ENCODE measurements at regions not wholly inside any gene's neighbourhood (a gene's known extent, or its start where the extent isn't known, plus 50 kb on each side); places are given as distances from the start of the nearest gene placed in this dataset.

DNA sequence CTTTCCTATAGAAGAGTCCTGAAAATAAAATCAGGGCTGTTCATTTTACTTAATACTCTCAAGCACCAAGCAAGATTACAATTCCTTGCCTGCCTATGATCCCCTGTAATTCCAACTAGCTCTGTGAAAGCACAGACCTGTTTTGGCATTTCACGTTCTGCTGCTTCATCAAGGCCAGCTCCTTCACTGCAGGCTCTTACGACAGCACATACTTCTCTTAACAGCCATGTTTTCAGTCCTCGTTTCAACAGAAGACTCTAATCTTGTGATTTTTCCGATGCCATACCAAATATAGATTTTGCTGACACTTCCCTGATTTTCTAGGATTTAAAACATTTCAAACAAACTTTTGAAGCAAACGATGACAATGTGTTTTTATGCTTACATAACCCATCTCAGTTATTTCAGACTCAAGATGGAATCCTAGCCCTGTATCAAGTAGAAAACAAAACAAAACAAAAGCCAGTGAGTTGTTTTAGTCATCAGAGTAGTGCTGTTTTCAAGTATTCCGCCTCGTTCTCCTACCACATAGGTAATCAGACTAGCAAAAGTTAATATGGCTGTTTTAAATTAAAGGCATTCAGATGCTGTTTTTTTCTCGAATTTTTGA is 616.5 kb upstream of the CITED2 start:
- Mint-ChIP-seq H3K36me3 (ENCODE audit: low read depth) (peaks cover 8% of the 10 kb centered on the region), H3K4me3 (no peak overlapping the region), H3K27me3 (ENCODE audit: low read depth) (no peaks in the 10 kb centered on the region), H3K4me1 (peaks cover 14% of the 10 kb centered on the region), H3K9me3 (peaks cover 4% of the 10 kb centered on the region), H3K27ac (peak overlapping the region; percentile 48 to 88 (median 65))
- TF ChIP-seq, protein P1, sequence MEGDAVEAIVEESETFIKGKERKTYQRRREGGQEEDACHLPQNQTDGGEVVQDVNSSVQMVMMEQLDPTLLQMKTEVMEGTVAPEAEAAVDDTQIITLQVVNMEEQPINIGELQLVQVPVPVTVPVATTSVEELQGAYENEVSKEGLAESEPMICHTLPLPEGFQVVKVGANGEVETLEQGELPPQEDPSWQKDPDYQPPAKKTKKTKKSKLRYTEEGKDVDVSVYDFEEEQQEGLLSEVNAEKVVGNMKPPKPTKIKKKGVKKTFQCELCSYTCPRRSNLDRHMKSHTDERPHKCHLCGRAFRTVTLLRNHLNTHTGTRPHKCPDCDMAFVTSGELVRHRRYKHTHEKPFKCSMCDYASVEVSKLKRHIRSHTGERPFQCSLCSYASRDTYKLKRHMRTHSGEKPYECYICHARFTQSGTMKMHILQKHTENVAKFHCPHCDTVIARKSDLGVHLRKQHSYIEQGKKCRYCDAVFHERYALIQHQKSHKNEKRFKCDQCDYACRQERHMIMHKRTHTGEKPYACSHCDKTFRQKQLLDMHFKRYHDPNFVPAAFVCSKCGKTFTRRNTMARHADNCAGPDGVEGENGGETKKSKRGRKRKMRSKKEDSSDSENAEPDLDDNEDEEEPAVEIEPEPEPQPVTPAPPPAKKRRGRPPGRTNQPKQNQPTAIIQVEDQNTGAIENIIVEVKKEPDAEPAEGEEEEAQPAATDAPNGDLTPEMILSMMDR (IDR thresholded peaks at IDR 0.05; ENCODE audit: unreplicated experiment in 3 of 3): no peak

DNA sequence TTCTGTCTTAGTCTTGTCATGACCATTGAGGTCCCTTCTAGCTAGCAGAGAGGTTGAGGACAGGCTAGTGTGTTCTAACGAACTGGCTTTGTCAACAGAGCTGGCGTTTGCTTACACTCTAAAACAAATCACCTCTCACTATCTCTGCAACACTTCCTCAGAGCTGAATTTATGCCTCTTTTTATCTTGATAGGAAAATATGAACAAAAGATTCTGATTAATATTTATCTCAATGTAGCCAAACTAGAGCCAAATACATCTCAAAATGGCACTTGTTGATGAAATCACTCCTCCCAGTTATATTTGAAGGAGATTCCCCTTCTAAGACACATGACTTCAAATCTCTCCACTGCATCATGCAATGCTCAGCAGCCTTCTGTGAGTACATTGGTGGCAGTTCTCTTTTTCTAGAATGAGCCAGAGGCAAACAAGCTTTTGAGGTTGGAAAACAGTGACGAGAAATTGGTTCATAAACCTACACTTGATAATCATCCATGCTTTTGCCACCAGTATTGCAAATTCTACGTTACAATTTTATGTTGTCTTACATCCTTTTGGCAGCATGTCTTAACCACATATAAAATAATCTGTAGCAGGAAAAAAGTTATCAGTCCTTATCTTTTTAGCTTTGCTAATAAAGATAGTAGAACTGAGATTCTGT is 615.7 kb upstream of the CITED2 start:
- no peak overlapping the region for H3K4me3 Mint-ChIP-seq
- peaks cover 4% of the 10 kb centered on the region for H3K9me3 Mint-ChIP-seq
- peaks cover 8% of the 10 kb centered on the region for H3K36me3 Mint-ChIP-seq (ENCODE audit: low read depth)
- TF ChIP-seq, protein P1 (IDR thresholded peaks at IDR 0.05; ENCODE audit: unreplicated experiment in 3 of 3): no peak
- H3K4me1 Mint-ChIP-seq: peaks cover 14% of the 10 kb centered on the region
- peak overlapping the region in 2 of 3 experiments; percentile 48 to 88 for H3K27ac Mint-ChIP-seq
- no peaks in the 10 kb centered on the region for H3K27me3 Mint-ChIP-seq (ENCODE audit: low read depth)

DNA sequence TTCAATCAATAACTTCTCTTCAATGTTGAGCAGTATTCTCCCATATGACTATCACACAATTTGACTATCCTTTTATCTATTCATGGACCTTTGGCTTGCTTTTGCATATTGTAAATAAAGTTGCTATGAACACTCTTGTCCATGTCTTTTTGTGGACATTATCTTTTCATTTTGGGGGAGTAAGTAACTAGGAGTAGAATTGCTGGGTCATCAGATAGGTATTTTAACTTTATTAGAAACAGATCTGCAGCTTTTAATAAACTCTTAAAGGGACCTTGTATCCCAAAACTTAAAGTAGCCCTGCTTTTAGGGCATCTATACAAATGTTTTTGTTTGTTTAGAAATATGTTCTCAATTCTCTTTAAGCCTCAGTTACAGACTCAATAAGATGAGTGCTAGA is 614.2 kb upstream of the CITED2 start:
- peak overlapping the region in 1 of 3 experiments; percentile 32 for H3K27ac Mint-ChIP-seq
- H3K4me3 Mint-ChIP-seq: no peak overlapping the region
- H3K4me1 Mint-ChIP-seq: peaks cover 22% of the 10 kb centered on the region
- peaks cover 7% of the 10 kb centered on the region for H3K36me3 Mint-ChIP-seq (ENCODE audit: low read depth)
- H3K27me3 Mint-ChIP-seq (ENCODE audit: low read depth): no peaks in the 10 kb centered on the region
- TF ChIP-seq, protein P1 (IDR thresholded peaks at IDR 0.05; ENCODE audit: unreplicated experiment in 3 of 3): no peak
- peaks cover 4% of the 10 kb centered on the region for H3K9me3 Mint-ChIP-seq

DNA sequence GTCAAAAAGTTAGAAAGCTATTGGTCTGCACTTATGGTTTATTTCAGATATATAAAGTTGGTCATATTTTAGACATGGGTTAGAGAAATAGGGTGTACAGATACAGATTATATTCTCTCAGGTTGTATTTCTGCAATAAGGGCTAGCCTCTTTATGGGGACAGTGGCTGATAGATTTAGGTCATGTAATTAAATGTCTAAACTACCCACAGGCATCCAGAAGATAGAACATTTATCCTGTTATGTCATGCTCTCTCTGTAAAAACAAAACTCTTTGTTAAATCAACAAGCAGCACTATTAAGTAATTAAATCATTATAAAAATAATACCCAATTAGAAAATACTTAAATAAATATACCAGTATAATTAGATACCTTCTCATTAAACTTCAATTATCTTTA is 612.6 kb upstream of the CITED2 start:
- Mint-ChIP-seq H3K36me3 (ENCODE audit: low read depth) (no peaks in the 10 kb centered on the region), H3K27me3 (ENCODE audit: low read depth) (no peaks in the 10 kb centered on the region), H3K4me1 (peaks cover 37% of the 10 kb centered on the region), H3K27ac (no peak overlapping the region), H3K9me3 (no peaks in the 10 kb centered on the region), H3K4me3 (no peak overlapping the region)
- TF ChIP-seq, protein P1 (IDR thresholded peaks at IDR 0.05; ENCODE audit: unreplicated experiment in 3 of 3): no peak

DNA sequence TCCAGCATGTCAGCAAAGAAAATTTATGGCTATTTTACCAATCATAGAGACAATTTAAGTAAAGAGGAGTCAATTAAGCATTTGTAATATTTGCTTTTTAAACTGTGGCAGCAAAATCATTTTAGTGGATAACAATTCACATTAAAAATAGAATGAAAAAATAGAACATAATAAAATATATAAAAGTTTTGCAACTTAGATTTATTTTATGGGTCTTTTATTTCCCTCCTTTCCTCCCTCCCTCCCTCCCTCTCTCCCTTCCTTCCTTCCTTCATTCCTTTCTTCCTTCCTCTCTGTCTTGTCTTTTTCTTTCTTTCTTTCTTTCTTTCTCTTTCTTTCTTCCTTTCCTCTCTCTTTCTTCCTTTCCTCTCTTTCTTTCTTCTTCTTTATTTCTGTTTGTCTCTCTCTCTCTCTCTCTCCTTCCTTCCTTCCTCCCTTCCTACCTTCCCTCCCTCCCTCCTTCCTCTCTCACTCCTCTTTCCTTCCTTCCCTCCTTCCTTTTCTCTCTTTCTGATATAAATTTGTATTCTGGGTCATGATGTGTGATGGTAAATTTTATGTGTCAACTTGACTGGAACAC is 610.9 kb upstream of the CITED2 start:
- Mint-ChIP-seq H3K4me1 (peaks cover 39% of the 10 kb centered on the region), H3K27me3 (ENCODE audit: low read depth) (no peaks in the 10 kb centered on the region), H3K36me3 (ENCODE audit: low read depth) (no peaks in the 10 kb centered on the region), H3K4me3 (no peak overlapping the region), H3K27ac (no peak overlapping the region), H3K9me3 (no peaks in the 10 kb centered on the region)
- TF ChIP-seq, protein P1 (IDR thresholded peaks at IDR 0.05; ENCODE audit: unreplicated experiment in 3 of 3): no peak

Measured in nephron (organoid).